Calu3 (cell line): ENCODE measurements at regions not wholly inside any gene's neighbourhood (a gene's known extent, or its start where the extent isn't known, plus 50 kb on each side); places are given as distances from the start of the nearest gene placed in this dataset.

ENCODE experiments used
- BruUV-seq: library from RNA; stranded (reverse); fragments of 400-500 nt; replicated peaks from 2 replicates; lab custom pipeline; 2021; lab: Mats Ljungman, UMichigan
- CTCF ChIA-PET: fragments of 300-600 bp; sonication (Branson Sonifier 250); formaldehyde crosslinking; loops from one replicate; lab custom pipeline; 2022; ENCODE audit warnings: antibody characterized with exemption; lab: Charles Lee
- DNase-seq: peaks from one replicate; pipeline ENCODE4 v3.0.0; 2022
- H3K27ac Mint-ChIP-seq: one replicate; pipeline ENCODE4 v1.8.0; 2022; ENCODE audit warnings: mixed read lengths; ENCODE audit not compliant: unreplicated experiment
- H3K27me3 Mint-ChIP-seq: one replicate; pipeline ENCODE4 v1.8.0; 2022; ENCODE audit warnings: mixed read lengths; ENCODE audit not compliant: unreplicated experiment
- H3K36me3 Mint-ChIP-seq: one replicate; pipeline ENCODE4 v1.8.0; 2022; ENCODE audit warnings: mild to moderate bottlenecking, moderate library complexity, mixed read lengths; ENCODE audit not compliant: insufficient read depth, unreplicated experiment
- H3K4me1 Mint-ChIP-seq: one replicate; pipeline ENCODE4 v1.8.0; 2022; ENCODE audit warnings: mild to moderate bottlenecking, low read depth, mixed read lengths; ENCODE audit not compliant: unreplicated experiment
- H3K4me3 Mint-ChIP-seq: one replicate; pipeline ENCODE4 v1.8.0; 2022; ENCODE audit warnings: mild to moderate bottlenecking, low read depth, moderate library complexity, mixed read lengths; ENCODE audit not compliant: unreplicated experiment
- H3K9me3 Mint-ChIP-seq: one replicate; pipeline ENCODE4 v1.8.0; 2022; ENCODE audit warnings: low read depth, mixed read lengths; ENCODE audit not compliant: unreplicated experiment
- CTCF ChIP-seq: fragments of 200-600 bp; IDR thresholded peaks from one replicate; pipeline ENCODE4 v1.8.0; 2022; ENCODE audit warnings: antibody characterized with exemption; ENCODE audit not compliant: unreplicated experiment
- intact Hi-C: fragments of 100-400 bp; cut with micrococcal nuclease; formaldehyde crosslinking; loops from one replicate; pipeline ENCODE4 v1.10.0; 2022; ENCODE audit not compliant: unreplicated experiment

- intact Hi-C loops: no loop called here
- Mint-ChIP-seq H3K27me3 (no peaks in the 10 kb centered on the region), H3K9me3 (peaks cover 10% of the 10 kb centered on the region), H3K36me3 (no peaks in the 10 kb centered on the region), H3K4me1 (no peaks in the 10 kb centered on the region), H3K27ac (no peak overlapping the region), H3K4me3 (no peak overlapping the region)
- BruUV-seq: no TSS peak
- no peak for DNase-seq
- CTCF ChIA-PET: no interaction called here
- no peak for TF ChIP-seq CTCF
These were observed 146.8 kb downstream of the RBM43 start for GRCh38 chr2:151114874-151115273.

DNA sequence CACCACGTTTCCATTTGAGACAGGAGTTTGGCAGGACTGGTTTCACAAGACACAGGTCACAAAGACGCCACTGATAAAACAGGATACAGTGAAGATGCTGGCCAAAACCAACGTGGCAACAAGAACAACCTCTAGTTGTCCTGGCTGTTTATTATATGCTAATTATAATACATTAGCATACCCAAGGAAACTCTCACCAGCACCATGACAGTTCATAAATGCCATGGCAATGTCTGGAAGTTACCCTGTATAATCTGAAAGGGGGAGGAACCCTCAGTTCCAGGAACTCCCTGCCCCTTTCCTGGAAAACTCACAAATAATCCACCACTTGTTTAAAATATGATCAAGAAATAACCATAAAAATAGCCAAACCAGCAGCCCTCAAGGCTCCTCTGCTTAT lies 148.3 kb downstream of the RBM43 start:
- no peaks in the 10 kb centered on the region for H3K27me3 Mint-ChIP-seq
- intact Hi-C loops: no loop called here
- no peak for TF ChIP-seq CTCF
- H3K9me3 Mint-ChIP-seq: peaks cover 10% of the 10 kb centered on the region
- BruUV-seq: no TSS peak
- H3K4me3 Mint-ChIP-seq: no peak overlapping the region
- no peak for DNase-seq
- no peaks in the 10 kb centered on the region for H3K4me1 Mint-ChIP-seq
- H3K27ac Mint-ChIP-seq: no peak overlapping the region
- no peaks in the 10 kb centered on the region for H3K36me3 Mint-ChIP-seq
- CTCF ChIA-PET: no interaction called here

DNA sequence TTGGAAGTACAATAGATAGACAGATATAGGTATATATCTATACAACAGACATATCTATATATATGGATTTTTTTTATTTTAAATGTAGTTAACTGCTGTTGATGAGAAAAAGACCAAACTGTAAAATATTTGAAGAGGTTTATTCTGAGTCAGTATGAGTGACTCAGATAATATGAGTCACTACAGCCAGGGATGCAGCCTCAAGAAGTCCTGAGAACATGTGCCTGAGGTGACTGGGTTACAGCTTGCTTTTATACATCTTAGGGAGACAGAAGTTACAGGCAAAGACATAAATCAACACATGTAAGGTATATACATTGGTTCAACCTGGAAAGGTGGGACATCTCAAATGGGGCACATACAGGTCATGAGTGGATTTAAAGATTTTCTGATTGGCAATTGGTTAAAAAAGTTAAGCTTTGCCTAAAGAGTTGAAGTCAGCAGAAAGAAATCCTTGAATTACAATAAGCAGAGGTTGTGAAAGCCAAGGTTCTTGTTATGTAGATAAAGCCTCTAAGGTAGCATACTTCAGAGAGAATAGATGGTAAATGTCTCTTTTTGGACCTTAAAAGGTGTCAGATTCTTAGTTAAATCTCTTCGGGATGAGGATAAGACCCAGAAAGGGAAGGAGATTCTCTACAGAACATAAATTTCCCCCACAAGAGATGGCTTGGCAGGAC lies 149.9 kb downstream of the RBM43 start:
- no peaks in the 10 kb centered on the region for H3K27me3 Mint-ChIP-seq
- no peak overlapping the region for H3K4me3 Mint-ChIP-seq
- intact Hi-C loops: no loop called here
- TF ChIP-seq CTCF: no peak
- no peak for DNase-seq
- no peaks in the 10 kb centered on the region for H3K4me1 Mint-ChIP-seq
- CTCF ChIA-PET: no interaction called here
- BruUV-seq: no TSS peak
- H3K9me3 Mint-ChIP-seq: peaks cover 11% of the 10 kb centered on the region
- H3K27ac Mint-ChIP-seq: no peak overlapping the region
- H3K36me3 Mint-ChIP-seq: no peaks in the 10 kb centered on the region

- TF ChIP-seq CTCF: no peak
- Mint-ChIP-seq H3K36me3 (no peaks in the 10 kb centered on the region), H3K9me3 (peaks cover 8% of the 10 kb centered on the region), H3K27ac (no peak overlapping the region), H3K4me1 (no peaks in the 10 kb centered on the region), H3K27me3 (no peaks in the 10 kb centered on the region), H3K4me3 (no peak overlapping the region)
- CTCF ChIA-PET: no interaction called here
- intact Hi-C loops: no loop called here
- DNase-seq: no peak
- no TSS peak for BruUV-seq
These were observed 154.7 kb downstream of the RBM43 start for GRCh38 chr2:151106805-151107506.
